HG02610 (cell line): ENCODE measurements at regions not wholly inside any gene's neighbourhood (a gene's known extent, or its start where the extent isn't known, plus 50 kb on each side); places are given as distances from the start of the nearest gene placed in this dataset.
"Not testable (repeated sequence)": the region's sequence is repeated elsewhere in the genome, so short reads cannot be mapped to it uniquely, and the experiment has no call there.

ENCODE experiments used
- ATAC-seq: cut with Tn5 transposase; IDR thresholded peaks from one replicate; pipeline ENCODE4 v1.9.1; 2021; ENCODE audit warnings: mild to moderate bottlenecking, moderate library complexity; ENCODE audit not compliant: unreplicated experiment

DNA sequence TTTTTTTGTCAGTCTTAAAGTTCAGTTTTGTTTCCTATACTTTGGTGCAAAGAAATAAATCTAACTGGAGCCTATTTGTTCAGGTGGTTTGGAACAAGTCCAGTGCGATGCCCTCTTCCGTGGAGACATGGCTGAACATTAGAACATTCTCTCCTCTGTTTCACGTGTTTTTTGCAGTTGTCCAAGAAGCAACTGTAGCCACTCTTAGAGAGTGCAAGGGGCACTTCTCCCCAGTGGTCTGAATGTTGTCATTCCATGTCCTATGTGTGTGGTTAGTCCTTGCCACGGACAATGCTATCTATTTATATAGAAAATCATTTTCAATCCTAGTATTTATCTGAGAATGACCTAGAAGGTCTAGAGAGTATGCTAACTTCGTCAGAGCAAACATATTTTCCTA lies 1232.5 kb upstream of the SEL1L start:
- no peak for ATAC-seq

DNA sequence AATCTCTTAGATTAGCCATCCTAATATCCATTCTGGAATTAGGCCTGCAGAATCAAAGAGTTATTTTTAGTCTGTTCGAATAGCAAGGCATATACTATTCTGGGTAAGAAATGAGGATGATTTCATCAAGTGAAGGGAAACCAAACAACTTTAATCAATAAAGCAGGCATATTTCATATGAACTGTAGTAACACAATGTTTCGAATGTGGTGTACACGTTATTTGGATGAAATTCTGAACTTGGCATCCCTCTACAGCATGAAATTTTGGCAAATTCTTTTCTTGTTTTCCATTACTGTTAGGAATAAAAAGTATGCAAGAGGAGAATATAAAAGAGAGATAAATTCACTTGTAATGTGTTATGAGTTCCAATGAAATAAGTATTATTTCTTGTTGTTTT lies 1233.3 kb upstream of the SEL1L start:
- ATAC-seq = no peak

GRCh38 chr14:82776958-82777357 lies 1243.3 kb upstream of the SEL1L start:
- no peak for ATAC-seq

GRCh38 chr14:82778008-82778590 lies 1244.4 kb upstream of the SEL1L start:
- ATAC-seq = no peak

GRCh38 chr14:82778601-82779000 lies 1244.9 kb upstream of the SEL1L start:
- no peak for ATAC-seq

DNA sequence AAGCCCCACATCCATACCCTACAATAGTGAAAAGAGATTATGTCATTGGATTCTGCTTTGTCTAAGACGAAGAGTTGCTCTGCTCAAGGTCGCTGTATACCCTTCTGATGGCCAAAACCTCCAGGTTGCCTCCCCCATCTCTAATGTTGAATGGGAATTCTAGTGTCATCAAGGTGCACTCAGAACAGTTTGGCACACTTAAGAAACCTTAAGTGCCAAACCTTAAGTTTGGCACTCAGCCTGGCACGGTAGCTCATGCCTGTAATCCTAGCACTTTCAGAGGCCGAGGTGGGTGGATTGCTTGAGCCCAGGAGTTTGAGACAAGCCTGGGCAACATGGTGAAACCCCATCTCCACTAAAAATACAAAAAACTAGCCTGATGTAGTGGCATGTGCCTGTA lies 1245.6 kb upstream of the SEL1L start:
- no peak for ATAC-seq

- no peak for ATAC-seq
Observed at GRCh38 chr14:82785756-82786482, 1252.3 kb upstream of the SEL1L start.

DNA sequence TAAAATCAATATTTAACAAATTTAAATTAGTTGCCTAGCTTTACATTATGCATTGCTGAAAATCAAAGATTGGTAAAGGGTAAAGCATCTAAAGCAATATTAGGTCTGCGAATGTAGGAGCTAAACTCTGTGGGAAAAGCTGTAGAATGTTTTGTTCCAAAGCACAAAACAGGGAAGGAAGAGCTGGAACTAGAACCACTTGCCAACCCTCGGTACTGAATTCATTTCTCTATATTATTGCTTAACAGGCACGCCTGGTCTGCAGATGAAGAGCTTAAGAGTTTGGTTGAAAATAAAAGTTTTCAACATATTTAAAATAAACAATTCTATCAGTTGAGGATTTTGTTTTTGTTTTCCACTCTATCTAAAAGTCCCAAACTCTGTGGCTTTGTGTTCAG lies 1252.8 kb upstream of the SEL1L start:
- ATAC-seq = no peak

DNA sequence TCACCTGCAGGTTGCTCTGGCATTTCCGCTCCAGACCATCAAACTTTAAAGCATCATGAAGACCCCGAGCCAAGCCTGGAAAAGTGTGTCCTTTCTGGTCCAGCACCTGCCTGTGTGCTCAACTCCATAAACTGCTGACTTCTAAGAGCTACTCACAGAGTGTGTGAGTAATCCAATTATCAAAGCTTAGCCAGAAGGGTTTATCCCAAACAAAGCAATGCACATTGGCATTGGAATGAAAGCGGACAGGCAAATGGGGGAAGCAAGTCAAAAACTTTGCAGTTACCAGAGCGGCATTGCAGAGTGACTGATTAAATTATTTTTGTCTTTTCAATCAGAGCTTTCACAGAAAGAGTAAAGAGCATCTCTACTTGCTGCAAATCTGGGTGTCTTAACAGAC lies 1262.4 kb upstream of the SEL1L start:
- ATAC-seq = no peak

DNA sequence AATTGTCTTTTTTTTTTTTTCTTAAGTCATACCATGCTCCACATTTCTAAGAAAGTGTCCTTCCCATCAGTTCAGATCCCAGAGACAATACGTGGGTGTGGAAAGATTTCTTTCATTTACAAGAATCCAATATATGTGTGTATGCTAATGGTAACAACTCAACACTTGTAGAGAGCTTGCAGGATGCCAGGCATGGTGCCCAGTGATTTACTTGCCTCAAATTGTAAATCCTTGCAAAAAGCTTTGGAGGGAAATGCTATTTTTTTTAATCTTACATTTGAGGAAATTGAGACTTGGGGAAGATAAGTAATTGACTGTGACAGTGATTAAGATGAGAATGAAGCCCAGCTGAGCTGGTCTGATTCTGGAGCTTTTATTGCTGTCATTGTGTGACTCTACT lies 1264.6 kb upstream of the SEL1L start:
- no peak for ATAC-seq

- no peak for ATAC-seq
Observed at GRCh38 chr14:82805892-82806825, 1272.5 kb upstream of the SEL1L start.

DNA sequence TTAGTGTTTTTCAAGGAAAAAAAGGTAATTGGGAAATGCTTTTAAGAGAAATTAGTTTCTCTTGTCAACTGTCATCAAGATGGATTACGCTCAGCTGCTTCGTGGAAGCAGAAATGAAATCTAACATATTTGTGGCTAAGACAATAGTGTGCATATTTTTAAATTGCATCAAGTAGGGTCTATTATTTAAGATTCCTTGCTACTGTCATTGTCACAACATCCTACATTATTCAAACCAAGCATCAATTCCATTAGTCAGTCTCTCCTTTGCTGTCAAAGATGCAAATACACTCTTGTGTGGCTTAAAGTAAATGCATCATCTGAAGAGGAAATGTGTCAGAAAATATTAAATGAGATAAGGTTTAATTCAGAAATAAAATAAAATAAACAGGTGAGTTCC lies 1277.6 kb upstream of the SEL1L start:
- no peak for ATAC-seq

DNA sequence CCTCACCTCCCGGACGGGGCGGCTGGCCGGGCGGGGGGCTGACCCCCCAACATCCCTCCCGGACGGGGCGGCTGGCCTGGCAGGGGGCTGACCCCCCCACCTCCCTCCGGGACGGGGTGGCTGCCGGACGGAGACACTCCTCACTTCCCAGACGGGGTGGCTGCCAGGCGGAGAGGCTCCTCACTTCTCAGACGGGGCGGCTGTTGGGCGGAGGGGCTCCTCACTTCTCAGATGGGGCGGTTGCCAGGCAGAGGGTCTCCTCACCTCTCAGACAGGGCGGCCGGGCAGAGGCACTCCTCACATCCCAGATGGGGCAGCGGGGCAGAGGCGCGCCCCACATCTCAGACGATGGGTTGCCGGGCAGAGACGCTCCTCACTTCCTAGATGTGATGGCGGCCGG lies 1280.7 kb upstream of the SEL1L start:
- not testable (repeated sequence) for ATAC-seq

DNA sequence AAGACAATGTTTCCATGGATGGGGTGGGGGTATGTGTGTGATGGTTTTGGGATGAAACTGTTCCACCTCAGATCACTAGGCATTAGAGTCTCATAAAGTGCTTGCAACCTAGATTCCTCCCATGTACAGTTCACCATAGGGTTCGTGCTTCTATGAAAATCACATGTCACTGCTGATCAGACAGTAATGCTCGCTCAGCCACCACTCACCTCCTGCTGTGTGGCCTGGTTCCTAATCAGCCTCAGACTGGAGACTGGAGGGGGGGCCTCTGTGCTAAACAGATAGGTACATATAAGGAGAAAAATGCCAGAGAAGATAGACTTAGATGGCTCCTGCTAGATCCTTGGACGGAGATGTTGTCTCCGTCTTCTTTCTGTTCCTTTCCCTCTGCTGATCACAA lies 1296.9 kb upstream of the SEL1L start:
- ATAC-seq = no peak

GRCh38 chr14:82836256-82836950 lies 1302.8 kb upstream of the SEL1L start:
- no peak for ATAC-seq

DNA sequence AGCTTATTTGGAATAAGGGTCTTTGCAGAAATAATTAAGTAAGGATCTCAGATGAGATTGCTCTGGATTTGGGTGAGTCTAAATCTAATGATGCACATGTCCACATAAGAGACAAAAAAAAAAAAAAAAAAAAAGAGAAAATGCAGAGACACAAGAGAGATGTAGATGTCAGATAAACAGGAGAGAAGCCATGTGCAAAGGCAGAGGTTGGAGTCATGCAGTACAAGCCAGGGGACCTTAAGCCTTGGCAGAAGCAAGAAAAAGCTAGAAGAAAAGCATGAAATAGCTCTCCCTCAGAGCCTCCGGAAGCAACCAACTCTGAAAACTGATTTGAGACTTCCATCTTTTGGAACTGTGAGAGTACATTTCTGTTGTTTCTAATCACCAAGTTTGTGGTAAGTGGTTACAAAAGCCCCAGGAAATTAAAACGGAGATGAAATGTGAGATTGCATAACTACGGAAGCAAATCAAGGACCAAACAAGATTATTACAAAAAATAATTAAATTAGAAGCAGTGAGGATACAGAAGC lies 1304.0 kb upstream of the SEL1L start:
- ATAC-seq = no peak

GRCh38 chr14:82850576-82850975 lies 1316.9 kb upstream of the SEL1L start:
- ATAC-seq = no peak

DNA sequence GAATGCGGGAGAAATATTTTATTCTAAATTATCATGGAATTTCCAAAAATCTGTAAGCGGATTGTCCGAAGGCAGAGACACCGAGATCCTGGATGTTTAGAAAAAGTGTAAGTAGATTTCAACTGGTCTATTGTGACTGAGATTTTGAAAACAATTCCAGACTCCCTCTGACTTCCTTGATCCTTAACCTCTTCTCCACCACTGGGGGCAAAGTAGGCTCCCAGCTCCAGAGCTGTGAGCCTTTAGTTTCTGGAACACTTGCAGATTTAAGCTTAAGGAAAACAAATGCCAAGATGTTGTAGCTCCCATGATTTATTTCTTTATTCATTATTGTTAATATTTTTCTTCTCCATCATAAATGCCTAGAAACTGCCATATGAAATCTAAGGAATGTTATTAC lies 1320.5 kb upstream of the SEL1L start:
- no peak for ATAC-seq

DNA sequence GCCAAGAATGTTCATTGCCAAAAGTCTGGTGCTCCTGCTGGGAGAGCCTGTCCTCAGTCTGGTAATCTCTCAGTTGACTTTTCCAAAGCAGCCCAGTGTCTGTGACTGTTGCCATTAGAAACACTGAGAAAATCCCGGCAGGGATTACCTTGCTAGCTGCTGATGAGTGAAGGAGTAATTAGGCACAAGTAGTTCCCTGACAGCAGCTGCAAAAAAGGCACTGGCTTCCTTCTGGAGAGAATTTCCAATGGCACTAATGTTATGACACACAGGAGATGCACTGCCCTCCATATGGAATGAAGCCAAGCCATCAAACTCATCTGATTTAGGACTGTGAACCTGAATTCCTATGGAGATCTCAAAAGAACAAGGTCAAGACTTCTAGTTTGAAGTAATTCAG lies 1321.2 kb upstream of the SEL1L start:
- no peak for ATAC-seq

DNA sequence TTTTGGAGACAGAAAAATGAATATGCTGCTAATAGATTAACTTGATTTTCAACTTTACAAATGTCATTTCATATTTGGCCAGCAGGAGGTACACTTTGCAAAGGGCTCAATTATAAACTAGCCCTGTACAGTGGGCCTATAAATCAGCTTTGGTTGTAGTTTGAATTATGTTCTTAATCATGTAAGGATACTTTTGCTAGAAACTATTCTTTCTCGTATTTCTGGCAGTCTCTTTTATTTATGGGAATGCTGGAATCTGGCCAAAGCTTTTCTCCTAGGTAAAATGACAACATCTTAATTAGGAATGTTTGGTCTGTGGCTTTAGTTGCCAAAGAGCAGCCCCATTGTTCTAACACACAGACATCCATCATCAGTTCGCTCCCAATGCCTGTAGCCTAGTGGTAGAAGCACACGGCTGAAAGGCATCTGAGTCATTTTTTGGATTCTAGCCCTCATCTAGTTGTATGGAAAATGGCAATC lies 1322.3 kb upstream of the SEL1L start:
- ATAC-seq = no peak

GRCh38 chr14:82861313-82861712 lies 1327.7 kb upstream of the SEL1L start:
- ATAC-seq = no peak
